Uterus (tissue), 2 donors: ENCODE measurements at regions not wholly inside any gene's neighbourhood (a gene's known extent, or its start where the extent isn't known, plus 50 kb on each side); places are given as distances from the start of the nearest gene placed in this dataset.
"Not testable (repeated sequence)": the region's sequence is repeated elsewhere in the genome, so short reads cannot be mapped to it uniquely, and the experiment has no call there.

Experiments
- CTCF ChIP-seq, 4 experiments: fragments of 200-600 bp in 2 of 4; fragments of 450-650 bp in 2 of 4; sonication (generic) in 2 of 4; IDR thresholded peaks; one replicate each; pipeline ENCODE4 v1.5.1; 2016 to 2019; ENCODE audit warnings: antibody characterized with exemption in 4 of 4, mild to moderate bottlenecking in 2 of 4, moderate library complexity in 1 of 4
- POLR2A ChIP-seq, 2 donors: fragments of 450-650 bp; IDR thresholded peaks; one replicate each; pipeline ENCODE4 v1.6.1; 2016; ENCODE audit warnings: antibody characterized with exemption in 2 of 2, mild to moderate bottlenecking in 1 of 2, moderate library complexity in 1 of 2

- not testable (repeated sequence) for TF ChIP-seq CTCF, POLR2A (IDR thresholded peaks at IDR 0.05)
Observed at GRCh38 chr10:84761994-84762614, 433.7 kb downstream of the CCSER2 start.
